ENCODE measurements at regions not wholly inside any gene's neighbourhood (a gene's known extent, or its start where the extent isn't known, plus 50 kb on each side); places are given as distances from the start of the nearest gene placed in this dataset.

- TF ChIP-seq CTCF (IDR thresholded peaks at IDR 0.05) (no peak), POLR2A (IDR thresholded peaks at IDR 0.05) (no peak)
These were observed 154.9 kb upstream of the NUDT6 start for GRCh38 chr4:123077330-123077729.
